Large intestine (tissue), 3 donors: ENCODE measurements at regions not wholly inside any gene's neighbourhood (a gene's known extent, or its start where the extent isn't known, plus 50 kb on each side); places are given as distances from the start of the nearest gene placed in this dataset.

ENCODE experiments used
- DNase-seq, 2 donors: peaks; one replicate each; pipeline versions ENCODE4 v3.0.0 to v3.0.0-alpha.2; 2013
- H3K27ac ChIP-seq: one replicate; pipeline ENCODE4 v1.5.1; 2013; ENCODE audit warnings: low read length
- H3K27me3 ChIP-seq: 2 replicates; pipeline ENCODE4 v1.6.1; 2013; ENCODE audit warnings: low read length; ENCODE audit not compliant: control insufficient read depth, insufficient read depth
- H3K36me3 ChIP-seq: 2 replicates; pipeline ENCODE4 v1.6.1; 2013; ENCODE audit warnings: low read length; ENCODE audit not compliant: control insufficient read depth, insufficient read depth
- H3K4me1 ChIP-seq: one replicate; pipeline ENCODE4 v1.6.1; 2013; ENCODE audit warnings: low read length; ENCODE audit not compliant: control insufficient read depth, insufficient read depth
- H3K4me3 ChIP-seq: one replicate; pipeline ENCODE4 v1.5.1; 2013; ENCODE audit warnings: low read length
- H3K9me3 ChIP-seq: one replicate; pipeline ENCODE4 v1.6.1; 2013; ENCODE audit warnings: mild to moderate bottlenecking, low read depth, low read length, moderate library complexity; ENCODE audit not compliant: control insufficient read depth
- WGBS: methylation state at CpG from one replicate; pipeline ENCODE4 v1.1.5; 2013; ENCODE audit warnings: low lambda C conversion rate; ENCODE audit not compliant: insufficient coverage; 5-methylcytosine and 5-hydroxymethylcytosine counted together

- WGBS: 80% methylated on average over 1 of the region's 7 CpGs
- no peaks in the 10 kb centered on the region for H3K27me3 ChIP-seq
- H3K27ac ChIP-seq: no peak overlapping the region
These were observed 117.4 kb downstream of the TES start for GRCh38 chr7:116327752-116328151.

GRCh38 chr7:116328161-116328560 lies 117.8 kb downstream of the TES start:
- DNase-seq: no peak
- Histone ChIP-seq H3K4me1 (no peaks in the 10 kb centered on the region), H3K4me3 (no peak overlapping the region), H3K36me3 (no peaks in the 10 kb centered on the region), H3K9me3 (no peaks in the 10 kb centered on the region), H3K27ac (no peak overlapping the region), H3K27me3 (no peaks in the 10 kb centered on the region)
- WGBS: 100% methylated on average over 1 of the region's 1 CpG

More at GRCh38 chr7:116327752-116328151, 117.4 kb downstream of the TES start:
- H3K36me3 ChIP-seq: no peaks in the 10 kb centered on the region
- H3K4me1 ChIP-seq: no peaks in the 10 kb centered on the region
- no peak for DNase-seq
- H3K9me3 ChIP-seq: no peaks in the 10 kb centered on the region
- H3K4me3 ChIP-seq: no peak overlapping the region

GRCh38 chr7:116329686-116330503 lies 119.6 kb downstream of the TES start:
- WGBS: no CpG with 5 or more reads among the region's 1 CpG
- no peak for DNase-seq
- Histone ChIP-seq H3K27me3 (no peaks in the 10 kb centered on the region), H3K9me3 (no peaks in the 10 kb centered on the region), H3K4me3 (no peak overlapping the region), H3K27ac (no peak overlapping the region), H3K4me1 (no peaks in the 10 kb centered on the region), H3K36me3 (no peaks in the 10 kb centered on the region)

GRCh38 chr7:116331020-116331419 lies 120.7 kb downstream of the TES start:
- H3K4me3 ChIP-seq: no peak overlapping the region
- no peaks in the 10 kb centered on the region for H3K27me3 ChIP-seq
- no peak overlapping the region for H3K27ac ChIP-seq
- no peak for DNase-seq
- no peaks in the 10 kb centered on the region for H3K4me1 ChIP-seq
- no peaks in the 10 kb centered on the region for H3K36me3 ChIP-seq
- H3K9me3 ChIP-seq: no peaks in the 10 kb centered on the region

GRCh38 chr7:116332766-116333165 lies 122.4 kb downstream of the TES start:
- Histone ChIP-seq H3K9me3 (no peaks in the 10 kb centered on the region), H3K27ac (no peak overlapping the region), H3K4me3 (no peak overlapping the region), H3K27me3 (no peaks in the 10 kb centered on the region), H3K4me1 (peaks cover 8% of the 10 kb centered on the region), H3K36me3 (no peaks in the 10 kb centered on the region)
- no peak for DNase-seq
- WGBS: 74% methylated on average over 3 of the region's 3 CpGs

DNA sequence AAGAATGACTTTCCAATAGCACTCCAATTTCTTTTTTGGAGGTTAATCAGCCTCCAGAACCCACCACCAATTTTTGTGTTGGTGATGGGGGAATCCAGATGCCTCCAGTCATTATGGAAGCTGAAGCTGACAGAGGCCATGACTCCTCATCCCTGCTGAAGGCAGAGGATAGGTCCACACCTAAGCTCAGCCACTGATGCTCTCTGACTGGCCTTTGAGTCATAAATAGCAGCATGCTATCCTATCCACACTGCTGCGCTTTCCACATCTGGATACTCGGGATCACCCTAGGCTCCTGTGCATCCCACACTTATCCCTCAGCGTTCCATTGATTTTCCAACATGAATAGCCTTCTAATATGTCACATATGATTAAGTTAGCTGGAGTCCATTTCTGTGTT lies 124.2 kb downstream of the TES start:
- DNase-seq: no peak
- Histone ChIP-seq H3K27ac (no peak overlapping the region), H3K27me3 (no peaks in the 10 kb centered on the region), H3K4me1 (peaks cover 12% of the 10 kb centered on the region), H3K4me3 (no peak overlapping the region), H3K9me3 (no peaks in the 10 kb centered on the region), H3K36me3 (no peaks in the 10 kb centered on the region)
- no CpG with 5 or more reads among the region's 3 CpGs for WGBS

DNA sequence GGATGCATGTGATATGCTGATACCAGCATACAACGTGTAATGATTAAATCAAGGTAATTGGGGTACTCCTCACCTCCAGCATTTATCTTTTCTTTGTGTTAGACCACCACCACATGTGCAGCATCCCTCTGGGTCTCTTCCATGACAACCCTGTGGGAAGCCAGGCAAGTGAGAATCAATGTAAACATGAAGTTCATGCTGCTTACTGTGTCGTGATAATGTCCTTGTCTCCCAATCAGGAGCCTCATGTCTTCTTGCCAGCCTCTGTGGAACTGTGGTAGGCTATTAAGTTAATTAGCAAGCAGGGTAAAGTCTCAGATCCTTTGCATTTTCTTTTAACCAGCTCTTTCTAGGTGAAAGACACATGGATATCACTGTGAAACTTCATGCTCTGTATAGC lies 126.7 kb downstream of the TES start:
- peaks cover 22% of the 10 kb centered on the region for H3K4me1 ChIP-seq
- H3K27ac ChIP-seq: no peak overlapping the region
- WGBS: no CpG with 5 or more reads among the region's 2 CpGs
- peak; percentile 23 to 50 for DNase-seq
- H3K9me3 ChIP-seq: no peaks in the 10 kb centered on the region
- no peak overlapping the region for H3K4me3 ChIP-seq
- no peaks in the 10 kb centered on the region for H3K36me3 ChIP-seq
- no peaks in the 10 kb centered on the region for H3K27me3 ChIP-seq

DNA sequence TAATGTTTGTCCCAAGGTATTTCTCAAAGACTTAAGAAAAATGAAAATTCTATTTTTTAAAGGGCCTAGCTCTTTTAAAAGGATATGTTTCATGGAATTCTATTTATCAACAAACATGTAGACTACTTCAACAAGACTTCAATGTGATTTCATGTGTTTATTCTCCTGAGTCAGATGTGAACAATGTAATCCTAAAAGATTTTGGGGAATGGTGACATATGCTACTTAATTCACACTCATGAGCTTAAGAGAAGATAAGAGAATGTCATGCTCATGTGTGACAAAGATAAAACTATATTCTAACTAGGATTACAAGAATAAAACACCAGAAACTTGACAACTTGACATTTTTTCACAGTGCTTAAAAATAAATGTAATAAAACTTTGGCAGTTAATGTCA lies 127.5 kb downstream of the TES start:
- H3K9me3 ChIP-seq: no peaks in the 10 kb centered on the region
- no peaks in the 10 kb centered on the region for H3K27me3 ChIP-seq
- H3K4me3 ChIP-seq: no peak overlapping the region
- H3K27ac ChIP-seq: no peak overlapping the region
- H3K36me3 ChIP-seq: no peaks in the 10 kb centered on the region
- H3K4me1 ChIP-seq: peaks cover 22% of the 10 kb centered on the region
- no peak for DNase-seq

GRCh38 chr7:116339564-116339963 lies 129.2 kb downstream of the TES start:
- Histone ChIP-seq H3K4me3 (no peak overlapping the region), H3K9me3 (no peaks in the 10 kb centered on the region), H3K27me3 (no peaks in the 10 kb centered on the region), H3K27ac (peak overlapping the region; percentile 42), H3K4me1 (peaks cover 22% of the 10 kb centered on the region), H3K36me3 (no peaks in the 10 kb centered on the region)
- 14% methylated on average over 1 of the region's 3 CpGs for WGBS
- DNase-seq: peak; percentile 30 to 75

GRCh38 chr7:116340201-116340847 lies 130.0 kb downstream of the TES start:
- Histone ChIP-seq H3K27me3 (no peaks in the 10 kb centered on the region), H3K27ac (peak overlapping the region; percentile 42), H3K9me3 (no peaks in the 10 kb centered on the region), H3K36me3 (no peaks in the 10 kb centered on the region), H3K4me3 (no peak overlapping the region), H3K4me1 (peaks cover 22% of the 10 kb centered on the region)
- WGBS: 68% methylated on average over 3 of the region's 4 CpGs
- DNase-seq: no peak
